Fibroblast of pulmonary artery (primary cell): ENCODE measurements at regions not wholly inside any gene's neighbourhood (a gene's known extent, or its start where the extent isn't known, plus 50 kb on each side); places are given as distances from the start of the nearest gene placed in this dataset.
"Not testable (repeated sequence)": the region's sequence is repeated elsewhere in the genome, so short reads cannot be mapped to it uniquely, and the experiment has no call there.

Source experiments
- DNase-seq: peaks from one replicate; pipeline ENCODE4 v3.0.0-alpha.2; 2010; ENCODE audit warnings: low read depth
- H3K4me3 ChIP-seq: replicated peaks from 2 replicates; pipeline ENCODE4 v1.5.1; 2011; ENCODE audit warnings: low read depth, mild to moderate bottlenecking, control low read depth, low read length, moderate library complexity
- TF ChIP-seq, protein P1 (sequence below): IDR thresholded peaks from 2 replicates; pipeline ENCODE4 v1.5.1; 2011; ENCODE audit warnings: mild to moderate bottlenecking, control low read depth, low read length, inconsistent platforms; ENCODE audit errors: missing control alignments

DNA sequence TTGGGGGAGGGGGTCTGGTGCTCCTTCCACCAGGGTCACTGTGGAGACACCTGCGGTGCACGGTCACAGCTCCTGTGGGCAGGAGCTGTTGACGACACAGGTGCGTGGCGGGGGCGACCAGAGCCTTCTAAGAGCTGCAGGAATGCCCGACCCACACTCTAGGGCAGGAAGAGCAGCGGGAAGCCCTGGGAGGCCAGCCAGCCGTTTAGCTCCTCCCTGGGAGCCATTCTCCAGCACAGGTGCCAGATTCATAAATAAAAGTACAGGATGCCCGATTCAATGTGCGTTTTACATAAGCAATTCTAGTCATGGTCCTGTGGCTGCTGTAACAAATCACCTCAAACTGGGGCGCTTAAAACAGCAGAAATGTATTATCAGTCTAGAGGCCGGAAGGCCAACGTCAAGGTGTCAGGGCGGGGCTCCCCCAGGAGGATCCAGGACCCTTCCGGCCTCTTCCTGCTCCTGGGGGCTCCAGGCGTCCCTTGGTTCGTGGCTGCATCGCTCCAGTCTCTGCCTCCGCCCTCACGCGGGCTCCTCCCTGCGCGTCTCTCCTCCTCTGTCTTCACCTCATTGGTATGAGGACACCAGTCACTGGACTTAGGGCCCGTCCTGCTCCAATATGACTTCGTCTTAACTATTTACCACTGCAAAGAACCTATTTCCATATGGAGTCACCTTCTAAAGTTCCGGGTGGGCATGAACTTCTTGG lies 155.4 kb downstream of the FOXL1 start:
- TF ChIP-seq, protein P1, sequence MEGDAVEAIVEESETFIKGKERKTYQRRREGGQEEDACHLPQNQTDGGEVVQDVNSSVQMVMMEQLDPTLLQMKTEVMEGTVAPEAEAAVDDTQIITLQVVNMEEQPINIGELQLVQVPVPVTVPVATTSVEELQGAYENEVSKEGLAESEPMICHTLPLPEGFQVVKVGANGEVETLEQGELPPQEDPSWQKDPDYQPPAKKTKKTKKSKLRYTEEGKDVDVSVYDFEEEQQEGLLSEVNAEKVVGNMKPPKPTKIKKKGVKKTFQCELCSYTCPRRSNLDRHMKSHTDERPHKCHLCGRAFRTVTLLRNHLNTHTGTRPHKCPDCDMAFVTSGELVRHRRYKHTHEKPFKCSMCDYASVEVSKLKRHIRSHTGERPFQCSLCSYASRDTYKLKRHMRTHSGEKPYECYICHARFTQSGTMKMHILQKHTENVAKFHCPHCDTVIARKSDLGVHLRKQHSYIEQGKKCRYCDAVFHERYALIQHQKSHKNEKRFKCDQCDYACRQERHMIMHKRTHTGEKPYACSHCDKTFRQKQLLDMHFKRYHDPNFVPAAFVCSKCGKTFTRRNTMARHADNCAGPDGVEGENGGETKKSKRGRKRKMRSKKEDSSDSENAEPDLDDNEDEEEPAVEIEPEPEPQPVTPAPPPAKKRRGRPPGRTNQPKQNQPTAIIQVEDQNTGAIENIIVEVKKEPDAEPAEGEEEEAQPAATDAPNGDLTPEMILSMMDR, result no peak
- DNase-seq, result no peak
- H3K4me3 ChIP-seq, result no peak overlapping the region

DNA sequence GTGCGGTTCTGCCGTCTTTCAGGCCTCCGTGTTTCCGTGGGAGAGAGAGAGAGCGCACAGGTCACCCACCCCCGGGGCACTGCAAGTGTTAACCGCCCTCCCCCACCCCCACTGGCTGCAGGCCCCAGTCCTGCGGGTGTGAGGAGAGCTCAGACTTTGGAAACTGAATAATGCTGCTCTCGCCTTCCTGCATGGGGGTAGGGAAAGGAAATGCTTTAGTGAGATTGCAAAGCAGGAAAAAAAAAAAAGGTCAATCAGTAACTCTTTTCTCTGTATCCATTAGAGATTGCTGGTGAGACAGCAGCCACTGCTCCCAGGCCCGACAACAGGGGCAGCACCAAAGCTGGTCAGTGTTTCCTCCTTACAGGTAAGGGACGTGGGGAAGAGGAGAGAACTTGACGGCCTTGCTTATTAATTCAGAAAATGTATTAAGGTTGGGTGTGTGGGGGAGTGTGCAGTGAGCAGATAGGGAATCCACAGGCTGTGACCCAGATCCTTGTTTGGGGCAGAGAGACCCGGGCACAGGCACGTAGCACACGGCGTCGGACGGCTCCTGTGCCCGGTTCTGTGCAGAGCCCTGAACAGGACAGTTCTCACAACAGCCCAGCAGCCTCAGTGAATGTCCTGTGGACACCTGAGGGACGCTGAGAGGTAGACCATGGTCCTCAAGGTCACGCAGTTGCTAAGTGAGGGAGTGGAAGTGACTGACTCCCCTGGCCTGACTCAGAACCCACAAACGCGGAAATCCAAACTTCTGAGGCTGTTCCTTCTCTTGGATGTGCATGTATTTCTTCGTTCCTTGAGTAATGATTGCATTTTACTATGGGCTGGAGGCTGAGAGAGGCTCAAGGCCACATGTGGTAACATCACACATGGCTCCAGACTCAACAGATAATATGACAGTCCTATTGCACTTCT lies 156.5 kb downstream of the FOXL1 start:
- TF ChIP-seq, protein P1, result no peak
- DNase-seq, result peak; percentile 33
- no peak overlapping the region for H3K4me3 ChIP-seq

DNA sequence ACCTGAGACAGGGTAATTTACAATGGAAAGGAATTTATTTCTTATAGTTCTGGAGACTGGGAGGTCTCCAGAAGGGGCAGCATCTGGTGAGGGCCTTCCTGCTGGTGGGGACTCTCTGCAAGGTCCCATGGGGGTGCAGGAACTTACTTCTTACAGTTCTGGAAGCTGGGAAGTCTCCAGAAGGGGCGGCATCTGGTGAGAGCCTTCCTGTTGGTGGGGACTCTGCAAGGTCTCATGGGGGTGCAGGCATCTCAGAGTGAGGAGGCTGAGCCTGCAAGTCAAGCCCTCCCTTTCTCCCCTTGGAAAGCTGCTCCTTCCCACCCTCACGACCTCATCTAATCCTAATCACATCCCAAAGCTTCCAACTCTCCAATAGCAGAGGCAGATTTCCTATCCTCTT lies 157.4 kb downstream of the FOXL1 start:
- H3K4me3 ChIP-seq, result no peak overlapping the region
- TF ChIP-seq, protein P1, result no peak
- no peak for DNase-seq

DNA sequence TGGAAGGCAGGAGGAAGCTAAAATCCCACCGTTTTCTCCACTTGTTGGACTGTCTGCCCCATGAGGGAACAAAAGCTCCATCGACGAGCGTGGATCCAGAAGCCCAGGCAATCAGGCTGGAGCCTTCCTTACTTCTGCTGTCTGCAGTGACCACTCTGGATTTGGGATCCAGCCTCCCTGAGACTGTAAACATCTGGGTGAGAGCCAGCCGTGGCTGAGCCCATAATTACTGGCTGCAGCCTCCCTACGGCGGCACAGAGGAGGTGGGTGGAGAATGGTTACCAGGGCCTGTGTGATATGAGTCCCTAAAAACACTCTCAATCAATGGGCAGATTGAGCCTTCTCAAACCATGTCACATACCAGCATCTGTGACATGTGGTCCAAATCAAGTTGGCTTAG lies 158.2 kb downstream of the FOXL1 start:
- no peak overlapping the region for H3K4me3 ChIP-seq
- DNase-seq, result no peak
- TF ChIP-seq, protein P1, result no peak

DNA sequence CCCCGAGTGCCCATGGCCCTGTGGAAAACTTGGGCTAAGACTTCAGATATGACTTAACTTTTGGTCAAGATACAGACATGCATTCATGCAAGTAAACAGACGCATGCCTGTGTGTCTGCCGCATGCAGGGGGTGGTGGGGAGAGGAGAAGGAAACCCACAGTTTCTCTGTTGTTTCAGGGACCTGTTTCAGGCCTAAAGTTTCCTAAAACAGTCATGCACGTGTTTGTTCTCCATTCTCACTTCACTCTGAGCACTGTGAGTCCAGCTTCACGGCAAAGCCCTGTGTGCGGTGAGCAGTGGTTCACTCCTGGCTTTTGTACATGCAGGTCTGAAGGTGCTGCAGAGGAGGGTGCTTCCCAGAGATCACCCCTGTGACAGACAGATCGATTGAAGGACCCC lies 158.7 kb downstream of the FOXL1 start:
- TF ChIP-seq, protein P1, result no peak
- DNase-seq, result no peak
- no peak overlapping the region for H3K4me3 ChIP-seq

DNA sequence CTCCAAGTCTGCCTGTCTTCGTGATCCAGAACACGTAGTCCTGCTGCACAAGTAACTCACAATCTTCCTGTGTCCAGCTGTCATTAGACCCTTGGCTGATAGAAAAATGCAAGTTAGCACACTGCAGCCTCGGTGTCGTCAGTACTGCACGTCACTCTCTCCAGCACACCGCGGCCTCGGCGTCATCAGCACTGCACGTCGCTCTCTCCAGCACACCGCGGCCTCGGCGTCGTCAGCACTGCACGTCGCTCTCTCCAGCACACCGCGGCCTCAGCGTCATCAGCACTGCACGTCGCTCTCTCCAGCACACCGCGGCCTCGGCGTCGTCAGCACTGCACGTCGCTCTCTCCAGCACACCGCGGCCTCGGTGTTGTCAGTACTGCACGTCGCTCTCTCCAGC lies 160.0 kb downstream of the FOXL1 start:
- not testable (repeated sequence) for H3K4me3 ChIP-seq, DNase-seq

DNA sequence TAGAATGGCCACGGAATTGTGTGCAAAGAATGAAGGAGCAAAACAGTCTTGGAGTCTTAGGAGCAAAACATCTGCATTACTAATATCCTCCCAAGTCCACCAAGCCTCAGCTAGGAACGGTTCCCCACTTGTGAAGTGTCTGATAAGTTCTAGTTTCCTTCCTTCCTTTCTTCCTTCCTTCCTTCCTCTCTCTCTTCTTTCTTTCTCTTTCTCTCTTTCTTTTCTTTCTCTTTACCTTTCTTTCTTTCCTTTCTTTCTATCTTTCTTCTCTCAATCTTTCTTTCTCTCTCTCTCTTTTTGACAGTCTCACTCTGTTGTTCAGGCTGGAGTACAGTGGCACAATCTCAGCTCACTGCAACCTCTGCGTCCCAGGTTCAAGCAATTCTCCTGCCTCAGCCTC lies 160.8 kb downstream of the FOXL1 start:
- no peak for DNase-seq
- TF ChIP-seq, protein P1, result no peak
- no peak overlapping the region for H3K4me3 ChIP-seq
